ENCODE measurements at regions not wholly inside any gene's neighbourhood (a gene's known extent, or its start where the extent isn't known, plus 50 kb on each side); places are given as distances from the start of the nearest gene placed in this dataset.

GRCh38 chr22:26998716-26999115, 341.3 kb downstream of the MIAT start:
- no TSS peak for BruUV-seq (replicated peaks)
- no peaks in the 10 kb centered on the region for H3K4me1 ChIP-seq (ENCODE audit: insufficient read depth, low read length, poor library complexity, severe bottlenecking)
- H3K36me3 ChIP-seq (ENCODE audit: insufficient read depth, low read length, poor library complexity, severe bottlenecking), result no peaks in the 10 kb centered on the region
- TF ChIP-seq EZH2 (IDR thresholded peaks at IDR 0.05; ENCODE audit: borderline replicate concordance, low read depth, low read length, poor library complexity, severe bottlenecking), result no peak
- no peak for TF ChIP-seq CTCF (conservative IDR thresholded peaks at IDR 0.05; ENCODE audit: low read depth, low read length)
- POLR2A ChIA-PET (ENCODE audit: low non-redundant PET), result no interaction called here
- no peaks in the 10 kb centered on the region for H3K9me3 ChIP-seq (ENCODE audit: low read depth, low read length, poor library complexity, severe bottlenecking)
- no peak overlapping the region for H3K4me3 ChIP-seq (ENCODE audit: low read depth, low read length, poor library complexity, severe bottlenecking)
- intact Hi-C loops (cut with micrococcal nuclease; ENCODE audit: unreplicated experiment), result no loop called here
- H3K27me3 ChIP-seq (replicated peaks; ENCODE audit: insufficient read depth, low read depth, low read length, poor library complexity), result no peaks in the 10 kb centered on the region
- no peak for DNase-seq (ENCODE audit: low spot score)
- CTCF ChIA-PET, result no interaction called here
- H3K27ac ChIP-seq (ENCODE audit: low read depth, low read length, poor library complexity, severe bottlenecking), result no peak overlapping the region

- POLR2A ChIA-PET (ENCODE audit: low non-redundant PET), result no interaction called here
- Histone ChIP-seq H3K36me3 (ENCODE audit: insufficient read depth, low read length, poor library complexity, severe bottlenecking) (no peaks in the 10 kb centered on the region), H3K27ac (ENCODE audit: low read depth, low read length, poor library complexity, severe bottlenecking) (no peak overlapping the region), H3K4me1 (ENCODE audit: insufficient read depth, low read length, poor library complexity, severe bottlenecking) (peaks cover 9% of the 10 kb centered on the region), H3K27me3 (replicated peaks; ENCODE audit: insufficient read depth, low read depth, low read length, poor library complexity) (no peaks in the 10 kb centered on the region), H3K9me3 (ENCODE audit: low read depth, low read length, poor library complexity, severe bottlenecking) (no peaks in the 10 kb centered on the region), H3K4me3 (ENCODE audit: low read depth, low read length, poor library complexity, severe bottlenecking) (no peak overlapping the region)
- no TSS peak for BruUV-seq (replicated peaks)
- TF ChIP-seq EZH2 (IDR thresholded peaks at IDR 0.05; ENCODE audit: borderline replicate concordance, low read depth, low read length, poor library complexity, severe bottlenecking), result no peak
- no peak for TF ChIP-seq CTCF (conservative IDR thresholded peaks at IDR 0.05; ENCODE audit: low read depth, low read length)
- intact Hi-C loops (cut with micrococcal nuclease; ENCODE audit: unreplicated experiment), result no loop called here
- CTCF ChIA-PET, result no interaction called here
- DNase-seq (ENCODE audit: low spot score), result no peak
Measured at GRCh38 chr22:27003297-27003696, 345.9 kb downstream of the MIAT start.

DNA sequence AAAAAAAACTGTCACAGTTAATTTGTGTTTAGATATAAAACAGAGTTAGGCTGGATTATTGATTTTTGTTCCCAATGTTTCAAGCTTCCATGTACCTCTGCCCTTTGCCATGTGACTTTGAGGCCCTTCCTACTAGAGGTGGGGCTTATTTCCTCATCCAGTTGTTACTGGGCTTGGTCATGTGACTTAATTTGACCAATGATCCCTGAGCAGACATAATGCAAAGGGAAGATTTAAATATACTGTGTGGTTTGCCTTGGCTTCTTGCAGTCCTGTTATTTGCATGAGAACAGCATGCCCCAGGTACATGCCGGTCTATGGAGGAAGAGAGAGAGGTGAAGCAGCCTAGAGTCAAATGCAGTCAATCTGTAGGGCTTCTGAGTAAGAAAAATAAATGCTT, 347.0 kb downstream of the MIAT start:
- no peaks in the 10 kb centered on the region for H3K36me3 ChIP-seq (ENCODE audit: insufficient read depth, low read length, poor library complexity, severe bottlenecking)
- peaks cover 9% of the 10 kb centered on the region for H3K4me1 ChIP-seq (ENCODE audit: insufficient read depth, low read length, poor library complexity, severe bottlenecking)
- no peaks in the 10 kb centered on the region for H3K27me3 ChIP-seq (replicated peaks; ENCODE audit: insufficient read depth, low read depth, low read length, poor library complexity)
- no peak overlapping the region for H3K4me3 ChIP-seq (ENCODE audit: low read depth, low read length, poor library complexity, severe bottlenecking)
- ChIA-PET CTCF (no interaction called here), POLR2A (ENCODE audit: low non-redundant PET) (no interaction called here)
- no TSS peak for BruUV-seq (replicated peaks)
- no peak for DNase-seq (ENCODE audit: low spot score)
- TF ChIP-seq CTCF (conservative IDR thresholded peaks at IDR 0.05; ENCODE audit: low read depth, low read length), result no peak
- TF ChIP-seq EZH2 (IDR thresholded peaks at IDR 0.05; ENCODE audit: borderline replicate concordance, low read depth, low read length, poor library complexity, severe bottlenecking), result no peak
- H3K27ac ChIP-seq (ENCODE audit: low read depth, low read length, poor library complexity, severe bottlenecking), result no peak overlapping the region
- intact Hi-C loops (cut with micrococcal nuclease; ENCODE audit: unreplicated experiment), result no loop called here
- no peaks in the 10 kb centered on the region for H3K9me3 ChIP-seq (ENCODE audit: low read depth, low read length, poor library complexity, severe bottlenecking)

Data from A673 (cell line).